GM12891 (cell line): ENCODE measurements at regions not wholly inside any gene's neighbourhood (a gene's known extent, or its start where the extent isn't known, plus 50 kb on each side); places are given as distances from the start of the nearest gene placed in this dataset.

Source experiments
- PAX5 ChIP-seq: IDR thresholded peaks from 2 replicates; pipeline ENCODE4 v1.6.1; 2011; ENCODE audit warnings: low read length, moderate library complexity, mild to moderate bottlenecking; ENCODE audit not compliant: insufficient read depth, severe bottlenecking
- POLR2A ChIP-seq: IDR thresholded peaks from 2 replicates; pipeline ENCODE4 v1.6.1; 2011; ENCODE audit warnings: low read depth, low read length, control low read depth
- POLR2AphosphoS5 ChIP-seq: IDR thresholded peaks from 2 replicates; pipeline ENCODE4 v1.6.1; 2011; ENCODE audit warnings: low read depth, low read length, control low read depth
- POU2F2 ChIP-seq: IDR thresholded peaks from 2 replicates; pipeline ENCODE4 v1.6.1; 2011; ENCODE audit warnings: low read depth, mild to moderate bottlenecking, control low read depth, low read length, moderate library complexity
- TAF1 ChIP-seq: IDR thresholded peaks from 2 replicates; pipeline ENCODE4 v1.6.1; 2011; ENCODE audit warnings: low read depth, low read length, control low read depth

- no peak for TF ChIP-seq POLR2A
- no peak for TF ChIP-seq POLR2AphosphoS5
- TF ChIP-seq PAX5 = no peak
- TF ChIP-seq TAF1 = no peak
- no peak for TF ChIP-seq POU2F2
Measured at GRCh38 chr10:754914-755313, 65.4 kb upstream of the DIP2C start.
